HG03575 (cell line): ENCODE measurements at regions not wholly inside any gene's neighbourhood (a gene's known extent, or its start where the extent isn't known, plus 50 kb on each side); places are given as distances from the start of the nearest gene placed in this dataset.
"Not testable (repeated sequence)": the region's sequence is repeated elsewhere in the genome, so short reads cannot be mapped to it uniquely, and the experiment has no call there.

Source experiments
- ATAC-seq: cut with Tn5 transposase; IDR thresholded peaks from one replicate; pipeline ENCODE4 v1.9.1; 2021; ENCODE audit not compliant: unreplicated experiment, insufficient number of reproducible peaks, low FRiP score; ENCODE audit errors: extremely low read depth

GRCh38 chr6:18656506-18656905, 269.4 kb downstream of the RNF144B start:
- ATAC-seq: no peak

- not testable (repeated sequence) for ATAC-seq
Measured at GRCh38 chr6:18659994-18660393, 272.8 kb downstream of the RNF144B start.

GRCh38 chr6:18663011-18663410, 275.9 kb downstream of the RNF144B start:
- no peak for ATAC-seq

GRCh38 chr6:18664401-18664800, 277.3 kb downstream of the RNF144B start:
- no peak for ATAC-seq

GRCh38 chr6:18667612-18668011, 280.5 kb downstream of the RNF144B start:
- ATAC-seq: no peak

- ATAC-seq: no peak
Measured at GRCh38 chr6:18668994-18669393, 281.8 kb downstream of the RNF144B start.

- ATAC-seq: no peak
Measured at GRCh38 chr6:18672852-18673251, 285.7 kb downstream of the RNF144B start.

GRCh38 chr6:18674346-18674745, 287.2 kb downstream of the RNF144B start:
- no peak for ATAC-seq

- ATAC-seq: no peak
Measured at GRCh38 chr6:18675881-18676280, 288.7 kb downstream of the RNF144B start.

- no peak for ATAC-seq
Measured at GRCh38 chr6:18676548-18676947, 289.4 kb downstream of the RNF144B start.

GRCh38 chr6:18680842-18681241, 293.7 kb downstream of the RNF144B start:
- ATAC-seq: no peak

- no peak for ATAC-seq
Measured at GRCh38 chr6:18681832-18682503, 294.8 kb downstream of the RNF144B start.

- no peak for ATAC-seq
Measured at GRCh38 chr6:18684343-18684742, 297.2 kb downstream of the RNF144B start.

GRCh38 chr6:18692929-18693685, 306.0 kb downstream of the RNF144B start:
- no peak for ATAC-seq

- no peak for ATAC-seq
Measured at GRCh38 chr6:18693881-18694280, 306.7 kb downstream of the RNF144B start.

- no peak for ATAC-seq
Measured at GRCh38 chr6:18703546-18703945, 316.4 kb downstream of the RNF144B start.

GRCh38 chr6:18707714-18708439, 320.7 kb downstream of the RNF144B start:
- ATAC-seq: no peak

GRCh38 chr6:18712595-18712994, 325.4 kb downstream of the RNF144B start:
- ATAC-seq: no peak

- ATAC-seq: no peak
Measured at GRCh38 chr6:18720075-18720474, 332.9 kb downstream of the RNF144B start.

GRCh38 chr6:18724056-18724455, 336.9 kb downstream of the RNF144B start:
- no peak for ATAC-seq
